ENCODE measurements at regions not wholly inside any gene's neighbourhood (a gene's known extent, or its start where the extent isn't known, plus 50 kb on each side); places are given as distances from the start of the nearest gene placed in this dataset.

- Histone ChIP-seq H4K91ac (ENCODE audit: insufficient read length, low read depth, low read length) (no peak overlapping the region), H3K79me2 (ENCODE audit: insufficient read depth, low read length) (no peaks in the 10 kb centered on the region), H3T11ph (ENCODE audit: low read length) (no peak overlapping the region), H3K9ac (ENCODE audit: extremely low read depth, insufficient read length, low read length) (no peak overlapping the region), H4K8ac (replicated peaks; ENCODE audit: insufficient read length, low read depth, low read length) (no peak overlapping the region), H3K56ac (ENCODE audit: insufficient read length, low read depth, low read length) (no peak overlapping the region), H2AK5ac (ENCODE audit: insufficient read length, low read length) (no peak overlapping the region), H2BK20ac (ENCODE audit: low read depth, low read length, poor library complexity, severe bottlenecking) (no peak overlapping the region), H2BK120ac (ENCODE audit: low read depth, low read length, poor library complexity, severe bottlenecking) (no peak overlapping the region), H3K18ac (ENCODE audit: insufficient read length, low read depth, low read length) (no peak overlapping the region), H3K27me3 (ENCODE audit: insufficient read depth, low read length) (no peaks in the 10 kb centered on the region), H3K4ac (ENCODE audit: low read depth, low read length) (no peak overlapping the region), H3K4me2 (ENCODE audit: insufficient read depth, insufficient read length, low read length) (no peak overlapping the region), H4K5ac (ENCODE audit: insufficient read length, low read depth, low read length) (no peak overlapping the region), H2AFZ (ENCODE audit: low read length) (no peak overlapping the region), H3K4me1 (ENCODE audit: insufficient read depth, low read length) (no peaks in the 10 kb centered on the region), H2BK5ac (ENCODE audit: insufficient read length, low read length) (no peak overlapping the region), H4K20me1 (ENCODE audit: control insufficient read depth, insufficient read depth, insufficient read length) (no peaks in the 10 kb centered on the region), H3K27ac (ENCODE audit: insufficient read length, low read depth, low read length) (no peak overlapping the region), H3K9me3 (ENCODE audit: control insufficient read depth, low read depth, low read length) (no peaks in the 10 kb centered on the region), H3K79me1 (ENCODE audit: insufficient read depth, low read depth, low read length, poor library complexity, severe bottlenecking) (no peaks in the 10 kb centered on the region), H3K23me2 (ENCODE audit: insufficient read length, low read depth, low read length, poor library complexity, severe bottlenecking) (no peaks in the 10 kb centered on the region), H3K23ac (ENCODE audit: insufficient read length, low read depth, low read length) (no peak overlapping the region), H2BK12ac (ENCODE audit: insufficient read length, low read depth, low read length) (no peak overlapping the region), H2BK15ac (ENCODE audit: low read depth, low read length) (no peak overlapping the region), H3K14ac (ENCODE audit: insufficient read depth, low read length) (no peak overlapping the region)
- WGBS (ENCODE audit: extremely low coverage, insufficient read length, low lambda C conversion rate) = no CpG with 5 or more reads among the region's 2 CpGs
- no peak for DNase-seq
- Mint-ChIP-seq H3K4me1 (no peaks in the 10 kb centered on the region), H3K27me3 (ENCODE audit: low read depth) (peaks cover 3% of the 10 kb centered on the region; the same call in 1 of the 2 replicates), H3K9me3 (peaks cover 14 to 16% of the 10 kb centered on the region in 2 experiments), H3K4me3 (no peak overlapping the region), H3K27ac (peak overlapping the region in 1 of 3 experiments; percentile 67; a peak in 1 of 7 replicates), H3K36me3 (ENCODE audit: insufficient read depth in 1 of 3, low read depth in 3 of 3) (peaks cover 0 to 21% (median 4%) of the 10 kb centered on the region in 3 experiments; a peak in 4 of 7 replicates)
- TF ChIP-seq CTCF (conservative IDR thresholded peaks at IDR 0.05) = no peak
These were observed 524.6 kb downstream of the PRKD1 start for GRCh38 chr14:29403091-29403490.

Measured in H9 (cell line).